ENCODE measurements at regions not wholly inside any gene's neighbourhood (a gene's known extent, or its start where the extent isn't known, plus 50 kb on each side); places are given as distances from the start of the nearest gene placed in this dataset.
"Not testable (repeated sequence)": the region's sequence is repeated elsewhere in the genome, so short reads cannot be mapped to it uniquely, and the experiment has no call there.

DNA sequence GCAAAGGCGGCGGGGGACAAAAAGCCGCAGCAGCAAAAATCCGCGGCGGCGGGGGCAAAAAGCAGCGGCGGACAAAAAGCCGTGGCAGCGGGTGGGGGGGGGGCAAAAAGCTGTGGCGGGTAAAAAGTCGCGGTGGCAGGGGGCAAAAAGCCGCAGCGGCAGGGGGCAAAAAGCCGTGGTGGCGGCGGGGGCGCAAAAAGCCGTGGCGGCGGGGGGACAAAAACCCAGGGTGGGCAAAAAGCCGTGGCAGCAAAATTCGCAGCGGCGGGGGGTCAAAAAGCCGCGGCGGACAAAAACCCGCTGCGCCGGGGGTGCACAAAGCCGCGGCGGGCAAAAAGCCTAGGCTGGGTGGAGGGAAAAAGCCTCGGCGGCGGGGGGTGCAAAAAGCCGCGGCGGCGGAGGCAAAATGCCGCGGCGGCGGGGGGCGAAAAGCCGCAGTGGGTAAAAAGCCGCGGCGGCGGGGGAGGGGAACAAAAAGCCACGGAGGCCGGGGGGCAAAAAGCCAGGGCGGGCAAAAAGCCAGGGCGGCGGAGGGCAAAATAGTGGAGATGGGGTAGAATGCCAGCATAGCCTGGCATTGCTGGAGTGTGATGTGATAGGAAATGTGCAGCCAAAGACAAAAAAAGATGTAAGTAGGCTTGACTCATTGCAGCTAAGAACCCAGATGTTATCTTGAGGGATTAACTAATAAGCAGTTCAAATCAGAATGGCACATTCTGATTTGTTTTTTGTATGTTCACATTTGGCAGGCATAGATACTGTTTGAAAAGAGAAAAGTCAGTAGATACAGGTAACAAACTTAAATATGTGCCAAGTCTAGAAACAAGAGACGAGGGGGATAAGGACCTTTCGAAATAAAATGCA, 1076.3 kb downstream of the RPIA start:
- TF ChIP-seq, protein P1, sequence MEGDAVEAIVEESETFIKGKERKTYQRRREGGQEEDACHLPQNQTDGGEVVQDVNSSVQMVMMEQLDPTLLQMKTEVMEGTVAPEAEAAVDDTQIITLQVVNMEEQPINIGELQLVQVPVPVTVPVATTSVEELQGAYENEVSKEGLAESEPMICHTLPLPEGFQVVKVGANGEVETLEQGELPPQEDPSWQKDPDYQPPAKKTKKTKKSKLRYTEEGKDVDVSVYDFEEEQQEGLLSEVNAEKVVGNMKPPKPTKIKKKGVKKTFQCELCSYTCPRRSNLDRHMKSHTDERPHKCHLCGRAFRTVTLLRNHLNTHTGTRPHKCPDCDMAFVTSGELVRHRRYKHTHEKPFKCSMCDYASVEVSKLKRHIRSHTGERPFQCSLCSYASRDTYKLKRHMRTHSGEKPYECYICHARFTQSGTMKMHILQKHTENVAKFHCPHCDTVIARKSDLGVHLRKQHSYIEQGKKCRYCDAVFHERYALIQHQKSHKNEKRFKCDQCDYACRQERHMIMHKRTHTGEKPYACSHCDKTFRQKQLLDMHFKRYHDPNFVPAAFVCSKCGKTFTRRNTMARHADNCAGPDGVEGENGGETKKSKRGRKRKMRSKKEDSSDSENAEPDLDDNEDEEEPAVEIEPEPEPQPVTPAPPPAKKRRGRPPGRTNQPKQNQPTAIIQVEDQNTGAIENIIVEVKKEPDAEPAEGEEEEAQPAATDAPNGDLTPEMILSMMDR (conservative IDR thresholded peaks at IDR 0.05; ENCODE audit: low read depth, low read length): no peak
- H3K4me3 ChIP-seq (ENCODE audit: low read depth, low read length): no peak overlapping the region
- DNase-seq (ENCODE audit: low read depth): no peak

DNA sequence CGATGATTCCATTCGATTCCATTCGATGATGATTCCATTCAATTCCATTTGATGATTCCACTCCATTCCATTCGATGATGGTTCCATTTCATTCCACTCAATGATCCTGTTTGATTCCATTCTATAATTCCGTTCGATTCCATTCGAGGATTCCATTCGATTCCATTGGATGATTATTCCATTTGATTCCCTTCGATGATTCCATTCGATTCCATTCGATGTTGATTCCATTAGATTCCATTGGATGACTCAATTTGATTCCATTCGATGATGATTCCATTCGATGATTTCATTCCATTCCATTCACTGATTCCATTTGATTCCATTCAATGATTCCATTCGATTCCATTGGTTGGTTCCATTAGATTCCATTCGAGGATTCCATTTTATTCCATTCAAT, 1084.4 kb downstream of the RPIA start:
- TF ChIP-seq, protein P1 (conservative IDR thresholded peaks at IDR 0.05; ENCODE audit: low read depth, low read length): no peak
- DNase-seq (ENCODE audit: low read depth): no peak

DNA sequence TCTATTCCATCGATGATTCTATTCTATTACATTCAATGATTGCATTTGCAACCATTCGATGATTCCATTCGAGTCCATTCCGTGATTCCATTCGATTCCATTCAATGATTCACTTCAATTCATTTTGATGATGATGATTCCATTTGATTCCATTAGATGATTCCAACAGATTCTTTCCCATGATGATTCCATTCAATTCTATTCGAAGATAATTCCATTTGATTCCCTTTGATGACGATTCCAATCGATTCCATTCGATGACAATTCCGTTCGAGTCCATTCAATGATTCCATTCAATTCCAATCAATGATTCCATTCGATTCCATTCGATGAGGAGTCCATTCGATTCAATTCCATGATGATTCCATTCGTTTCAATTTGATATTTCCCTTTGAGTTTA, 1088.8 kb downstream of the RPIA start:
- TF ChIP-seq, protein P1 (conservative IDR thresholded peaks at IDR 0.05; ENCODE audit: low read depth, low read length): no peak
- no peak for DNase-seq (ENCODE audit: low read depth)
- no peak overlapping the region for H3K4me3 ChIP-seq (ENCODE audit: low read depth, low read length)

More for the DNA sequence above, 1084.4 kb downstream of the RPIA start:
- no peak overlapping the region for H3K4me3 ChIP-seq (ENCODE audit: low read depth, low read length)

DNA sequence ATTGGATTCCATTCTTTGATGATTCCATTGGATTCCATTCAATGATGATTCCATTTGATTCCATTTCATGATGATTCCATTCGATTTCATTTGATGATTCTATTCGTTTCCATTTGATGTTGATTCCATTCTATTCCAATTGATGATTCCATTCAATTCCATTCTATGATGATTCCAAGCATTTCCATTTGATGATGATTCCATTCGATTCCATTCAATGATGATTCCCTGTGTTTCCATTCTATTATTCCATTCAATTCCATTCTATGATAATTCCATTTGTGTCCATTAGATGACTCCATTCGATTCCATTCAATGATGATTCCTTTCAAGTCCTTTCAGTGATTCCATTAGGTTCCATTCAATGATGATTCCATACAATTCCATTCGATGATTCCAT, 1090.5 kb downstream of the RPIA start:
- TF ChIP-seq, protein P1 (conservative IDR thresholded peaks at IDR 0.05; ENCODE audit: low read depth, low read length): no peak
- DNase-seq (ENCODE audit: low read depth): no peak
- no peak overlapping the region for H3K4me3 ChIP-seq (ENCODE audit: low read depth, low read length)

DNA sequence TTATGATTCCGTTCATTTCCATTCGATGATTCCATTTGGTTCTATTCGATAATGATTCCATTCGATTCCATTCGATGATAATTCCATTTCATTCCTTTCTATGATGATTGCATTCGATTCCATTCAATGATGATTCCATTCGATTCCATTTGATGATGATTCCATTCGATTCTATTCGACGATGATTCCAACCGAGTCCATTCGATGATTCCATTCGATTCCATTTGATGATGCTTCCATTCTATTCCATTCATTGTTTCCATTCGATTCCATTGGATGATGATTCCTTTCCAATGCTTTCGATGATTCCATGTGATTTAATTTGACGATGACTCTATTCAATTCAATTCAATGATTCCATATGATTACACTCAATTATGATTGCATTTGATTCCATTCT, 1093.5 kb downstream of the RPIA start:
- DNase-seq (ENCODE audit: low read depth): no peak
- TF ChIP-seq, protein P1 (conservative IDR thresholded peaks at IDR 0.05; ENCODE audit: low read depth, low read length): no peak
- no peak overlapping the region for H3K4me3 ChIP-seq (ENCODE audit: low read depth, low read length)

DNA sequence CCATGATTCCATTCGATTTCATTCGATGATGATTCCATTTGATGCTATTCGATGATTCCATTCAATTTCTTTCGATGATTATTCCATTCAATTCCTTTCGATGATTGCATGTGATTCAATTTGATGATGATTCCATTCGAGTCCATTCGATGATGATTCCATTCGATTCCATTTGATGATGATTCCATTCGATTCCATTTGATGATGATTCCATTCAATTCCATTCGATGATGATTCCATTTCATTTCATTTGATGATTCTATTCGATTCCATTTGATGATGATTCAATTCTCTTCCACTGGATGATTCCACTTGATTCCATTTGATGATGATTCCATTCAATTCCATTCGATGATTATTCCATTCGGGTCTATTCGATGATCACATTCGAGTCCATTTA, 1094.1 kb downstream of the RPIA start:
- not testable (repeated sequence) for H3K4me3 ChIP-seq (ENCODE audit: low read depth, low read length); DNase-seq (ENCODE audit: low read depth)

DNA sequence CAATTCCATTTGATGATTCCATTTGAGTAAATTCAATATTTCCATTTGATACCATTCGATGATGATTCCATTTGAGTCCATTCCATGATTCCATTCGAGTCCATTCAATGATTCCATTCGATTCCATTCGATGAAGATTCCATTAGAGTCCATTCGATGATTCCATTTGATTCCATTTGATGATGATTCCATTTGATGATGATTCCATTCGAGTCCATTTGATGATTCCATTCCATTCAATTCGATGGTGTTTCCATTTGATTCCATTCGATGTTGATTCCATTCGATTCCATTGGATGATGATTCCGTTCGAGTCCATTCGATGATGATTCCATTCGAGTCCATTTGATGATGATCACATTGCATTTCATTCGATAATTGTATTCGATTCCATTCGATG, 1095.2 kb downstream of the RPIA start:
- not testable (repeated sequence) for DNase-seq (ENCODE audit: low read depth); H3K4me3 ChIP-seq (ENCODE audit: low read depth, low read length)

DNA sequence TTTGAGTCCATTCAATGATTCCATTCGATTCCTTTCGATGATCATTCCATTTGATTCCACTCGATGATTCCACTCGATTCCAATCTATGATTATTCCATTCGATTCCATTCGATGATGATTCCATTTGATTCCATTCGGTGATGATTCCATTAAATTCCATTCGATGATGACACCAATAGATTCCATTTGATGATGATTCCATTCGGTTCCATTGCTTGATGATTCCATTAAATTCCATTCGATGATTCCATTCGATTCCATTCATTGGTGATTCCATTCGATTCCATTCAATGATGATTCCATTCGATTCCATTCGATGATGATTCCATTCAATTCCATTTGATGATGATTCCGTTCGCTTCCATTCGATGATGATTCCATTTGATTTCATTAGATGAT, 1104.1 kb downstream of the RPIA start:
- not testable (repeated sequence) for DNase-seq (ENCODE audit: low read depth); H3K4me3 ChIP-seq (ENCODE audit: low read depth, low read length)

All from epithelial cell of proximal tubule (primary cell).